CD4-positive, alpha-beta T cell (primary cell): ENCODE measurements at regions not wholly inside any gene's neighbourhood (a gene's known extent, or its start where the extent isn't known, plus 50 kb on each side); places are given as distances from the start of the nearest gene placed in this dataset.

ENCODE experiments used
- ATAC-seq: fragments of 200-7000 bp; cut with Tn5 transposase; one replicate; pipeline ENCODE4 v1.10.0; 2022; ENCODE audit warnings: mild to moderate bottlenecking; ENCODE audit not compliant: poor library complexity
- CTCF ChIA-PET: fragments of 350-600 bp; sonication (Branson Sonifier 250); formaldehyde crosslinking; loops from one replicate; lab custom pipeline; 2021; ENCODE audit warnings: antibody characterized with exemption, inconsistent platforms; lab: Charles Lee
- POLR2A ChIA-PET: fragments of 350-600 bp; sonication (Branson Sonifier 250); formaldehyde crosslinking; loops from one replicate; lab custom pipeline; 2021; ENCODE audit warnings: antibody characterized with exemption, inconsistent platforms; lab: Charles Lee
- DNase-seq, 14 experiments: peaks; one replicate each; pipeline ENCODE4 v3.0.0-alpha.2; 2013 to 2020; ENCODE audit warnings: mixed read lengths in 2 of 14
- H3K27ac ChIP-seq, 2 donors: one replicate each; pipeline versions ENCODE4 v1.5.1 to v1.7.0; 2013; ENCODE audit warnings: low read length in 2 of 2, low read depth in 1 of 2, mild to moderate bottlenecking in 1 of 2
- H3K27me3 ChIP-seq, 2 experiments: 1 replicate in 1 of 2; 2 replicates in 1 of 2; pipeline versions ENCODE4 v1.6.1 to v1.7.0; 2013; ENCODE audit warnings: low read length in 2 of 2, control low read depth in 1 of 2, mild to moderate bottlenecking in 1 of 2, moderate library complexity in 1 of 2; ENCODE audit not compliant: insufficient read depth in 2 of 2, control insufficient read depth in 1 of 2
- H3K36me3 ChIP-seq: one replicate; pipeline ENCODE4 v1.6.1; 2013; ENCODE audit warnings: low read length, control low read depth; ENCODE audit not compliant: insufficient read depth
- H3K4me1 ChIP-seq: one replicate; pipeline ENCODE4 v1.6.1; 2013; ENCODE audit warnings: low read length, control low read depth; ENCODE audit not compliant: insufficient read depth
- H3K4me3 ChIP-seq: one replicate; pipeline ENCODE4 v1.5.1; 2013; ENCODE audit warnings: mild to moderate bottlenecking, low read length, moderate library complexity
- H3K9me3 ChIP-seq, 2 experiments: 1 replicate in 1 of 2; 2 replicates in 1 of 2; pipeline versions ENCODE4 v1.6.1 to v1.7.0; 2013; ENCODE audit warnings: low read length in 2 of 2, mild to moderate bottlenecking in 2 of 2, control low read depth in 1 of 2, moderate library complexity in 1 of 2; ENCODE audit not compliant: control insufficient read depth in 1 of 2, insufficient read depth in 1 of 2
- H3K27ac Mint-ChIP-seq: one replicate; pipeline ENCODE4 v1.8.0; 2020; ENCODE audit warnings: mixed read lengths
- H3K27me3 Mint-ChIP-seq: one replicate; pipeline ENCODE4 v1.8.0; 2021; ENCODE audit warnings: mixed read lengths
- H3K36me3 Mint-ChIP-seq: one replicate; pipeline ENCODE4 v1.8.0; 2021; ENCODE audit warnings: low read depth, mixed read lengths
- H3K4me1 Mint-ChIP-seq: one replicate; pipeline ENCODE4 v1.8.0; 2021; ENCODE audit warnings: low read depth, mixed read lengths
- H3K4me3 Mint-ChIP-seq: one replicate; pipeline ENCODE4 v1.8.0; 2020; ENCODE audit warnings: mild to moderate bottlenecking, mixed read lengths
- H3K9me3 Mint-ChIP-seq: one replicate; pipeline ENCODE4 v1.8.0; 2020; ENCODE audit warnings: mixed read lengths
- CTCF ChIP-seq: fragments of 200-600 bp; IDR thresholded peaks from one replicate; pipeline ENCODE4 v1.8.0; 2022; ENCODE audit warnings: antibody characterized with exemption, mild to moderate bottlenecking
- intact Hi-C, 2 experiments: fragments of 100-400 bp; cut with DNase I in 1 of 2; cut with micrococcal nuclease in 1 of 2; formaldehyde crosslinking; loops; one replicate each; pipeline versions ENCODE4 v1.15.1 to v1.9.0; 2023 to 2025; cut with DNase I, micrococcal nuclease

GRCh38 chr3:24734019-24734418 lies 239.4 kb upstream of the THRB start:
- Histone ChIP-seq H3K4me1 (no peaks in the 10 kb centered on the region), H3K36me3 (no peaks in the 10 kb centered on the region), H3K27ac (no peak overlapping the region), H3K27me3 (no peaks in the 10 kb centered on the region), H3K9me3 (no peaks in the 10 kb centered on the region), H3K4me3 (no peak overlapping the region)
- no peak overlapping the region for H3K27ac Mint-ChIP-seq
- H3K4me3 Mint-ChIP-seq, result no peak overlapping the region
- no peak for TF ChIP-seq CTCF
- DNase-seq (no peak), ATAC-seq (no peak)
- intact Hi-C loops, result no loop called here
- no peaks in the 10 kb centered on the region for H3K36me3 Mint-ChIP-seq
- POLR2A ChIA-PET, result no interaction called here
- CTCF ChIA-PET, result no interaction called here
- H3K4me1 Mint-ChIP-seq, result no peaks in the 10 kb centered on the region
- peaks cover 3% of the 10 kb centered on the region for H3K9me3 Mint-ChIP-seq
- H3K27me3 Mint-ChIP-seq, result no peaks in the 10 kb centered on the region

GRCh38 chr3:24736701-24737100 lies 242.1 kb upstream of the THRB start:
- Mint-ChIP-seq H3K4me1 (no peaks in the 10 kb centered on the region), H3K36me3 (no peaks in the 10 kb centered on the region), H3K4me3 (no peak overlapping the region), H3K9me3 (peaks cover 3% of the 10 kb centered on the region), H3K27me3 (no peaks in the 10 kb centered on the region), H3K27ac (no peak overlapping the region)
- intact Hi-C loops, result no loop called here
- TF ChIP-seq CTCF, result no peak
- no peak overlapping the region for H3K4me3 ChIP-seq
- ChIA-PET CTCF (no interaction called here), POLR2A (no interaction called here)
- H3K4me1 ChIP-seq, result no peaks in the 10 kb centered on the region
- no peak overlapping the region for H3K27ac ChIP-seq
- no peaks in the 10 kb centered on the region for H3K9me3 ChIP-seq
- H3K27me3 ChIP-seq, result no peaks in the 10 kb centered on the region
- no peak for DNase-seq
- ATAC-seq, result no peak
- H3K36me3 ChIP-seq, result no peaks in the 10 kb centered on the region

- Mint-ChIP-seq H3K4me3 (no peak overlapping the region), H3K4me1 (no peaks in the 10 kb centered on the region), H3K27me3 (no peaks in the 10 kb centered on the region), H3K27ac (no peak overlapping the region), H3K9me3 (peaks cover 5% of the 10 kb centered on the region), H3K36me3 (no peaks in the 10 kb centered on the region)
- Histone ChIP-seq H3K27ac (no peak overlapping the region), H3K4me1 (no peaks in the 10 kb centered on the region), H3K27me3 (no peaks in the 10 kb centered on the region), H3K9me3 (peaks cover 0 to 4% of the 10 kb centered on the region in 2 experiments), H3K4me3 (no peak overlapping the region), H3K36me3 (no peaks in the 10 kb centered on the region)
- ChIA-PET CTCF (no interaction called here), POLR2A (no interaction called here)
- no peak for DNase-seq
- no peak for TF ChIP-seq CTCF
- intact Hi-C loops, result no loop called here
- ATAC-seq, result no peak
Measured at GRCh38 chr3:24740326-24740725, 245.7 kb upstream of the THRB start.
